B cell (primary cell): ENCODE measurements at regions not wholly inside any gene's neighbourhood (a gene's known extent, or its start where the extent isn't known, plus 50 kb on each side); places are given as distances from the start of the nearest gene placed in this dataset.

Source experiments
- ATAC-seq: fragments of 200-7000 bp; cut with Tn5 transposase; one replicate; pipeline ENCODE4 v1.10.0; 2021; ENCODE audit warnings: low read depth, mild to moderate bottlenecking, moderate number of reproducible peaks, moderate library complexity
- CTCF ChIA-PET: fragments of 350-600 bp; sonication (Branson Sonifier 250); formaldehyde crosslinking; loops from one replicate; lab custom pipeline; 2021; ENCODE audit warnings: antibody characterized with exemption, inconsistent platforms; lab: Charles Lee
- POLR2A ChIA-PET: fragments of 350-600 bp; sonication (Branson Sonifier 250); formaldehyde crosslinking; loops from one replicate; lab custom pipeline; 2021; ENCODE audit warnings: antibody characterized with exemption; lab: Charles Lee
- DNase-seq: peaks from one replicate; pipeline ENCODE4 v3.0.0; 2013
- H2AFZ ChIP-seq: 2 replicates; pipeline ENCODE4 v1.6.1; 2012; ENCODE audit warnings: mild to moderate bottlenecking, low read depth, low read length; ENCODE audit not compliant: insufficient read depth, poor library complexity, severe bottlenecking
- H3K27ac ChIP-seq, 2 donors: 1 replicate in 1 of 2; 2 replicates in 1 of 2; pipeline ENCODE4 v1.5.1; 2012 to 2013; ENCODE audit warnings: low read length in 2 of 2, mild to moderate bottlenecking in 2 of 2, moderate library complexity in 1 of 2
- H3K27me3 ChIP-seq, 4 experiments: fragments of 200-600 bp in 1 of 4; sonication (generic) in 1 of 4; replicated peaks in 1 of 4; 1 replicate in 2 of 4; 2 replicates in 2 of 4; pipeline versions ENCODE4 v1.6.1 to v1.7.0; 2013 to 2016; ENCODE audit warnings: low read length in 3 of 4, mild to moderate bottlenecking in 2 of 4, mixed read lengths in 1 of 4, moderate library complexity in 1 of 4; ENCODE audit not compliant: insufficient read depth in 4 of 4, control insufficient read depth in 3 of 4; ENCODE audit errors: control extremely low read depth in 1 of 4
- H3K36me3 ChIP-seq, 2 experiments: replicated peaks in 1 of 2; 1 replicate in 1 of 2; 2 replicates in 1 of 2; pipeline versions ENCODE4 v1.6.1 to v1.7.1; 2013; ENCODE audit warnings: low read length in 1 of 2; ENCODE audit not compliant: insufficient read depth in 2 of 2, control insufficient read depth in 1 of 2; ENCODE audit errors: control extremely low read depth in 1 of 2, extremely low read depth in 1 of 2
- H3K4me1 ChIP-seq, 2 donors: fragments of 200-600 bp in 1 of 2; sonication (generic) in 1 of 2; 1 replicate in 1 of 2; 2 replicates in 1 of 2; pipeline versions ENCODE4 v1.5.1 to v1.6.1; 2013 to 2017; ENCODE audit warnings: low read length in 2 of 2; ENCODE audit not compliant: control insufficient read depth in 2 of 2, insufficient read depth in 2 of 2
- H3K4me2 ChIP-seq: replicated peaks from 2 replicates; pipeline ENCODE3; 2012; ENCODE audit warnings: mild to moderate bottlenecking, low read depth, low read length; ENCODE audit not compliant: poor library complexity, severe bottlenecking
- H3K4me3 ChIP-seq, 5 experiments: fragments of 200-600 bp in 1 of 5; sonication (generic) in 1 of 5; 1 replicate in 3 of 5; 2 replicates in 2 of 5; pipeline versions ENCODE4 v1.5.1 to v1.7.0; 2011 to 2016; ENCODE audit warnings: low read length in 4 of 5, mild to moderate bottlenecking in 4 of 5, low read depth in 2 of 5, control low read depth in 1 of 5, moderate library complexity in 1 of 5; ENCODE audit not compliant: insufficient read depth in 1 of 5; ENCODE audit errors: control extremely low read depth in 1 of 5, extremely low read depth in 1 of 5
- H3K79me2 ChIP-seq: fragments of 200-600 bp; sonication (generic); one replicate; pipeline ENCODE4 v1.6.0; 2016; ENCODE audit warnings: low read length; ENCODE audit not compliant: control insufficient read depth, insufficient read depth
- H3K9ac ChIP-seq: fragments of 200-600 bp; sonication (generic); 2 replicates; pipeline ENCODE4 v1.6.1; 2017; ENCODE audit warnings: mild to moderate bottlenecking, low read length, moderate library complexity
- H3K9me3 ChIP-seq, 3 donors: one replicate each; pipeline versions ENCODE4 v1.6.1 to v1.7.1; 2013; ENCODE audit warnings: low read length in 2 of 3; ENCODE audit not compliant: control insufficient read depth in 2 of 3, insufficient read depth in 1 of 3; ENCODE audit errors: control extremely low read depth in 1 of 3
- H4K20me1 ChIP-seq: 2 replicates; pipeline ENCODE4 v1.6.0; 2012; ENCODE audit warnings: mild to moderate bottlenecking, low read length; ENCODE audit not compliant: insufficient read depth, control insufficient read depth, poor library complexity, severe bottlenecking
- H3K27ac Mint-ChIP-seq: one replicate; pipeline ENCODE4 v1.8.0; 2021; ENCODE audit warnings: mixed read lengths
- H3K27me3 Mint-ChIP-seq: one replicate; pipeline ENCODE4 v1.8.0; 2021; ENCODE audit warnings: mixed read lengths
- H3K4me1 Mint-ChIP-seq: one replicate; pipeline ENCODE4 v1.8.0; 2021; ENCODE audit warnings: mixed read lengths
- H3K4me3 Mint-ChIP-seq: one replicate; pipeline ENCODE4 v1.8.0; 2021; ENCODE audit warnings: mixed read lengths
- H3K9me3 Mint-ChIP-seq: one replicate; pipeline ENCODE4 v1.8.0; 2022; ENCODE audit warnings: mixed read lengths; ENCODE audit not compliant: insufficient read depth
- EZH2 ChIP-seq: IDR thresholded peaks from 2 replicates; pipeline ENCODE4 v1.6.1; 2012; ENCODE audit warnings: borderline replicate concordance, low read depth, mild to moderate bottlenecking, moderate library complexity, low read length; ENCODE audit not compliant: insufficient read depth, poor library complexity, severe bottlenecking
- WGBS: methylation state at CpG from one replicate; pipeline ENCODE4 v1.1.5; 2013; ENCODE audit warnings: missing lambda C conversion rate; ENCODE audit not compliant: insufficient coverage; 5-methylcytosine and 5-hydroxymethylcytosine counted together
- intact Hi-C: fragments of 100-400 bp; cut with micrococcal nuclease; formaldehyde crosslinking; loops from one replicate; pipeline ENCODE4 v1.10.0; 2022
- TF ChIP-seq, protein P1 (sequence below): fragments of 200-600 bp; IDR thresholded peaks from one replicate; pipeline ENCODE4 v1.8.0; 2022; ENCODE audit warnings: antibody characterized with exemption, mild to moderate bottlenecking

DNA sequence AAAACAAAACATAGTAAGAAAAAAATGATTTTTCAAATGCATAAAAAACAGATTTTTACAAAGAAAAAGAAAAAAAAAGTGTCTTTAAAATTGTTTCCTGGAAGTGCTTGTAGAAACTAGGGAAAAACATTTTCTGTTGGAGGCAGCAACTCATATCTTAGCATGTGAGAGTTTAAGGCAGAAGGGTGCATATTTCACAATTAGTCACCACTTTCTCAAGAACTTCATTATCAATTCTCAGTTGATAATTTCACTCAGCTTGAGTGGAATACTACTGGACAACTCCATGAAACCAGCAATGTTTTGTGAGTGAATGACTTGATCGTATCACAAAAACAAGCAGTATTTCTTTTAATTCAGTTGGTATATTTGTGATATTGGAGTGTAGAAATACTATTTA is 508.3 kb upstream of the DAB2 start:
- ATAC-seq, result no peak
- WGBS, result no CpG with 5 or more reads among the region's 1 CpG

GRCh38 chr5:39928709-39929108 is 503.9 kb upstream of the DAB2 start:
- no peak for TF ChIP-seq EZH2
- TF ChIP-seq, protein P1, sequence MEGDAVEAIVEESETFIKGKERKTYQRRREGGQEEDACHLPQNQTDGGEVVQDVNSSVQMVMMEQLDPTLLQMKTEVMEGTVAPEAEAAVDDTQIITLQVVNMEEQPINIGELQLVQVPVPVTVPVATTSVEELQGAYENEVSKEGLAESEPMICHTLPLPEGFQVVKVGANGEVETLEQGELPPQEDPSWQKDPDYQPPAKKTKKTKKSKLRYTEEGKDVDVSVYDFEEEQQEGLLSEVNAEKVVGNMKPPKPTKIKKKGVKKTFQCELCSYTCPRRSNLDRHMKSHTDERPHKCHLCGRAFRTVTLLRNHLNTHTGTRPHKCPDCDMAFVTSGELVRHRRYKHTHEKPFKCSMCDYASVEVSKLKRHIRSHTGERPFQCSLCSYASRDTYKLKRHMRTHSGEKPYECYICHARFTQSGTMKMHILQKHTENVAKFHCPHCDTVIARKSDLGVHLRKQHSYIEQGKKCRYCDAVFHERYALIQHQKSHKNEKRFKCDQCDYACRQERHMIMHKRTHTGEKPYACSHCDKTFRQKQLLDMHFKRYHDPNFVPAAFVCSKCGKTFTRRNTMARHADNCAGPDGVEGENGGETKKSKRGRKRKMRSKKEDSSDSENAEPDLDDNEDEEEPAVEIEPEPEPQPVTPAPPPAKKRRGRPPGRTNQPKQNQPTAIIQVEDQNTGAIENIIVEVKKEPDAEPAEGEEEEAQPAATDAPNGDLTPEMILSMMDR, result no peak
- H3K79me2 ChIP-seq, result no peaks in the 10 kb centered on the region
- intact Hi-C loops, result no loop called here

More for the DNA sequence above, 508.3 kb upstream of the DAB2 start:
- no peaks in the 10 kb centered on the region for H4K20me1 ChIP-seq
- no peak overlapping the region for H3K4me3 ChIP-seq
- H3K4me1 Mint-ChIP-seq, result no peaks in the 10 kb centered on the region
- H3K27me3 Mint-ChIP-seq, result peaks cover 17% of the 10 kb centered on the region
- H3K4me3 Mint-ChIP-seq, result no peak overlapping the region
- H3K9ac ChIP-seq, result no peak overlapping the region
- no peaks in the 10 kb centered on the region for H3K9me3 Mint-ChIP-seq
- no peak for DNase-seq
- no peak for TF ChIP-seq EZH2
- TF ChIP-seq, protein P1, result no peak
- no peak overlapping the region for H3K27ac ChIP-seq
- no peak overlapping the region for H2AFZ ChIP-seq
- H3K9me3 ChIP-seq, result no peaks in the 10 kb centered on the region
- no peaks in the 10 kb centered on the region for H3K4me1 ChIP-seq
- no peaks in the 10 kb centered on the region for H3K79me2 ChIP-seq
- ChIA-PET POLR2A (no interaction called here), CTCF (no interaction called here)
- peaks cover 0 to 9% (median 4%) of the 10 kb centered on the region in 4 experiments for H3K27me3 ChIP-seq
- H3K36me3 ChIP-seq, result no peaks in the 10 kb centered on the region
- H3K27ac Mint-ChIP-seq, result no peak overlapping the region
- intact Hi-C loops, result no loop called here
- H3K4me2 ChIP-seq, result no peak overlapping the region

More at GRCh38 chr5:39928709-39929108, 503.9 kb upstream of the DAB2 start:
- WGBS, result 88% methylated on average over 6 of the region's 6 CpGs
- POLR2A ChIA-PET, result no interaction called here
- H3K36me3 ChIP-seq, result no peaks in the 10 kb centered on the region
- Mint-ChIP-seq H3K27me3 (peaks cover 12% of the 10 kb centered on the region), H3K4me1 (no peaks in the 10 kb centered on the region), H3K9me3 (no peaks in the 10 kb centered on the region), H3K4me3 (no peak overlapping the region), H3K27ac (no peak overlapping the region)
- no peak overlapping the region for H3K4me2 ChIP-seq
- H3K4me1 ChIP-seq, result no peaks in the 10 kb centered on the region
- peaks cover 0 to 5% (median 2%) of the 10 kb centered on the region in 4 experiments for H3K27me3 ChIP-seq
- H3K9ac ChIP-seq, result no peak overlapping the region
- H3K4me3 ChIP-seq, result no peak overlapping the region
- CTCF ChIA-PET, result no interaction called here
- no peak for ATAC-seq
- no peak overlapping the region for H3K27ac ChIP-seq
- H2AFZ ChIP-seq, result no peak overlapping the region
- DNase-seq, result no peak
- H3K9me3 ChIP-seq, result no peaks in the 10 kb centered on the region
- H4K20me1 ChIP-seq, result no peaks in the 10 kb centered on the region
